NCI-H187 treated with DMSO at 0.1 percent for 48 hours (cell line): ENCODE measurements at regions not wholly inside any gene's neighbourhood (a gene's known extent, or its start where the extent isn't known, plus 50 kb on each side); places are given as distances from the start of the nearest gene placed in this dataset.
"Not testable (repeated sequence)": the region's sequence is repeated elsewhere in the genome, so short reads cannot be mapped to it uniquely, and the experiment has no call there.

ENCODE experiments used
- DNase-seq: peaks from one replicate; lab custom pipeline; 2025; lab: John Stamatoyannopoulos, UW

DNA sequence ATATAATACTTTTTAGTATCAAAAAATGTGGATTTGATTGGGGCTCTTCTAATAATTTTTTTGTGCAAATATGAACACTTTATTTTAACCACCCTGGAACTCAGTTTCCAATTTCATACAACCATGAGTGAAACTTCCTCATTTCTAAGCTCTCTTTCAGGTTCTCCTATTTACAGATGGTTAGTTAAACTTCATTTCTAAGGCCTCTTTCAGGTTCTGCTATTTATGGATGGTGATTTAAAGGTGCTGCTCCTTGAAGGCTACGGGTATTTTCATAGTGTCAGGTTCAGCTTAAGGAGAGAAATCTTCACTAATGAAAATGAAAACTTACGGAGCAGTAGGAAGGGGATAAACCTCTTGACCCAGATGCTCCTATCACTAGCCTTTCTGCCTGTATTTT is 568.3 kb downstream of the KIF20B start:
- no peak for DNase-seq

DNA sequence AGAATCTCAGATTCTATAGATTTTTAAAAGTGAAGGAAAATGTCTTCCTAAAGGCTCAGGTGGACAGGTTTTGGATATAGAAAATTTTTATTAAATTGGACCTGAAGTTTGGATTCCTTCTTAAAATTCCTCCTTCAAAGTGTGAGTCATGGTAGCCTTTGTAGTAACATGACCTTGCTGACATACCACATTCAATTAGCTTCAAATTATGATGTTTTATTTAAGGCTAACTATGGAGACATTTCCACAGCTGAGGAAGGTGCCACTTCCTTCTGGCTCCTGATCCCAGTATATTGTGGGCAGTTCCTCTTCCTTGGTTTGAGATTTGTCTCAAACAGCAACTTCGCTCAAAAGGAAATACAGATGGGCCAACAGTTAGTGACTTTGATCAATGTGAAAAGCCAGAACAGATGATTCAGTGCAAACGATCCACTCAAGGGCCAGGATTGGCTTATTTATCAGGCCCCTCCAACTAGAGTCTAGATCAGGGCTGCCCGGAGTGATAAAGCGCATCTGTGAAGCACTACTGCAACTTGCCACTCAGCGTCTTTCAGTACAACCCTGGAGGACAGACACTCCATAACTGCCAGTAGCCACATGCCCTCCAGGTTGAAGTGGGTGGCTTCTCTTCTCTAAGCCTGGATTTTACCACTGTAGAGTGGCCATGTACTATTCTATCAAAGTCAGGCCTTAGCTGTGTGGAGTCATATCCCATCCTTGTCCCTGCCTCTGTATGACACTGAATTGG is 573.5 kb downstream of the KIF20B start:
- no peak for DNase-seq

DNA sequence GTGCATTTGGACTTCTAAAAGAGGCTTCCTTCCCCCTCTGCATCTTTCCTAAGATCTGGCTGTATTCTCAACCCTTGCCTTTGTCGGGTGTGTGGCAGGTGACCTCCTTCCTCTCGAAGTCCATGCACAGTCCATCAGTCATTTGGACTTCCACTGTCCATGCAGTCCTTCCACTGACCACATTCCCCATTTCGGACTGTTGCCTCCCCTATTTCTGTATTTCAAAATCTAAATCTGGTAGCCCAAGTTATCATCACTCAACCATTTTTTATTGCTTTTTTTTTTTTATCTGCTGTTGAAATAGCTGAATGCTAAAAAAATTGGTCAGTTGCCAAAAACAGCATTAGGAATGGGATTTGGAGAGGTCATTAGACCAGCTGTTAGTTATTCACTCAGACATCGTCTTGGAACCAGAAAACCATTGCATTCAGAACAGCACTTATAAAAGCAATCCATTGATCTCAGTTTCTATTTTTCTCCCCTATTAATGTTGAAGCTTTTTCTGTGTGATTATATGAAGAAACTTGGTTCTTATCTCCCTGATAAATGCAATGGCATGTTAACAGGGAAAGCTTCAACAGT is 575.6 kb downstream of the KIF20B start:
- no peak for DNase-seq

DNA sequence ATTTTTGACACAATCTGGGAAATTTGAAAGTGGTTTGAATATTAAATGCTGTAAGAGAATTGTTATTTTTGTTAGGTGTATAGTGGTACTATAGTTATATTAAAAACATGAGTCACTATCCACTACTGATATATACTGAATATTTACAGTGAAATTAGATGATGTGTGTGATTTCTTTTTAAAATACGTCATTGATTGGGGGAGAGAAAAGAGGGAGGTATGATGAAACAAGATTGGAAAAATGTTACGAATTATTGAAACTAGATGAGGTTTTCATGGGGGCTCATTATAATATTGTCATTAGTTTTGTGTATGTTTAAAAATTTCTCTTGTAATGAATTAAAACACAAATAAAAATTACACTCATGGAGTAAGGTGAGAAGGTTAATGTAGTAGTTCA is 571.4 kb downstream of the HTR7 start:
- no peak for DNase-seq

DNA sequence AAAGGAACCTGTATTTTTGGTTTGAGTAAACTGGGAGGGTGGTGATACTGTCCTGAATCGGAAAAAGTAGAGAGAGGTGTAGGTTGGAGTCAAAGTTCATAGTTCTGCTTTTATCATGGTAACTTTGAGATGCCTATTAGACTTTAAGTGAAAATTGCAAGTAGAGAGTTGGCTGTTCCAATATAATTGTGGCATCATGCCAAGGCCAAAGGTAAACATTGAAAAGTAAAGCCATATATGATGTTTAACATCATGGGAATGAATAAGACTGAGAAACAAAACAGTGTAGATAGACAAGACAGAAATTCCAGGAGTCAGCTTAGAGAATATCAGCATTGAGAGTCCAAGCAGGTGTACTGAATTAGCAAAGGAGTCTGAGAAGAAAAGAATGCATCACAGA is 570.9 kb downstream of the HTR7 start:
- DNase-seq, result no peak

DNA sequence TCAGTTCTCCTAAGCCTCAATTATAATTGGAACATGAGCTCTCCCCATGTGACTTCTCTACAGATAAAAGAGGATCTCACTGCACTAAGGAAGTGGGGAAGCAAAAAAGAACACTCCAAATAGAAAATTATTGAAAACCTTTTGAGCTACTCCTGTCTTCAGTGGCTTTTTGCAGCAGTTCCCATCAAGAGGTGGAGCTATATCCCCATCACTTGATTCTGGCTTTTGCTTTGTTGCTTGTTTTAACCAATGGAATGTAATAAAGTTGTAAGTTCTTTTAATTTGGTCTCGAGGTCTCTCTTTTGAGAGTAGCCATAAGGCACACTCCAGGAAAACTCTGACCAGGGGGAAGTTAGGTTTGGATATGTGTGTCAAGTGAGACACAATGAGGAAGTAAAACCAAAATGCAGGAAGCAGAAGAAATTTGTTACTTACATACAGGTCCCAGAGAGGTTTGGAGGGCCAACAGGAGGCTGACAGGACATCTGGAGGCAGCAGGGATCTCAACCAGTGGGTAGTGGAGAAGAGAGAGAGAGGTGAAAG is 569.4 kb downstream of the HTR7 start:
- no peak for DNase-seq

DNA sequence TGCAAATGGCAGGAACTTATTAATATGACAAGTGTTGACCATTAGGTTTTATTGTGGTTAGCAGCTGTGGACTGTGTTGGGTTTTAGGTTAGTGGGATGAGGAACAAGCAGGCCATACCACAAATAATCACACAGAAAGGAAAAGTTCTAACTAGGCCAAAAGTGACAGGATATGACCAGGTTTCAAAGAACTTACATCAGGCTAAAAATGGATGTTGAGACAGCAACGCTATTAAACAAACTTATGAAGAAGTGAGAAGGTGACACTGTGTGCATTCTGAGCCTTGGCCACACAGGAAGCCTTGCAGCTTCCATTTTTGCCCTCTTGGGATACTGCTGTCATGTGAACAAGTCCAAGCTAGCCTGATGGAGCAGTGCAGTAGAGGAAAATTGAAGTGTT is 568.8 kb downstream of the HTR7 start:
- no peak for DNase-seq

DNA sequence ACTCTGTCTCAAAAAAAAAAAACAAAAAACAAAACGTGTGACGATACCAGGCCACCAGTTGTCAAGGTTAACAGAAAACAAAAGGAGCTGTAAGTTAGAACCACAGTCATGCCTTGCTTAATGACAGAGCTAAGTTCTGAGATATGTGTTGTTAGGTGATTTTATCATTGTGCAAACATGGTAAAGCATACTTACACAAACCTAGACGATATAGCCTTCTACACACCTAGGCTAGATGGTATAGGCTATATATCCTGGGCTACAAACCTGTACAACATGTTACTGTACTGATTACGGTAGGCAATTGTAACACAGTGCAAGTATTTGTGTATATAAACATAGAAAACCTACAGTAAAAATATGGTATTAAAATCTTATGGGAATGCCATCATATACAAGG is 564.2 kb downstream of the HTR7 start:
- DNase-seq, result no peak

DNA sequence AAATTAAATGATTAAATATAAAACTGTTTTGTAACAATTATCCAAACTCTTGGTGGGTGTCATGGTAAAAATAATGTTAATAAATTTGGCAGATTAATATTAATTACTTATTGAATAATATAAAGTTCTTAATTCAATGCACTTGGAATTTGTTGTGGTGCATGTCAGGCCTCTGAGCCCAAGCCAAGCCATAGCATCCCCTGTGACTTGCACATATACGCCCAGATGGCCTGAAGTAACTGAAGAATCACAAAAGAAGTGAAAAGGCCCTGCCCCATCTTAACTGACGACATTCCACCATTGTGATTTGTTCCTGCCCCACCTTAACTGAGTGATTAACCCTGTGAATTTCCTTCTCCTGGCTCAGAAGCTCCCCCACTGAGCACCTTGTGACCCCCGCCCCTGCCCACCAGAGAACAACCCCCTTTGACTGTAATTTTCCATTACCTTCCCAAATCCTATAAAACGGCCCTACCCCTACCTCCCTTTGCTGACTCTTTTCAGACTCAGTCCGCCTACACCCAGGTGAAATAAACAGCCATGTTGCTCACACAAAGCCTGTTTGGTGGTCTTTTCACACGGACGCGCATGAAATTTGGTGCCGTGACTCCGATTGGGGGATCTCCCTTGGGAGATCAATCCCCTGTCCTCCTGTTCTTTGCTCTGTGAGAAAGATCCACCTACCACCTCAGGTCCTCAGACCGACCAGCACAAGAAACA is 562.9 kb downstream of the HTR7 start:
- DNase-seq, result not testable (repeated sequence)

DNA sequence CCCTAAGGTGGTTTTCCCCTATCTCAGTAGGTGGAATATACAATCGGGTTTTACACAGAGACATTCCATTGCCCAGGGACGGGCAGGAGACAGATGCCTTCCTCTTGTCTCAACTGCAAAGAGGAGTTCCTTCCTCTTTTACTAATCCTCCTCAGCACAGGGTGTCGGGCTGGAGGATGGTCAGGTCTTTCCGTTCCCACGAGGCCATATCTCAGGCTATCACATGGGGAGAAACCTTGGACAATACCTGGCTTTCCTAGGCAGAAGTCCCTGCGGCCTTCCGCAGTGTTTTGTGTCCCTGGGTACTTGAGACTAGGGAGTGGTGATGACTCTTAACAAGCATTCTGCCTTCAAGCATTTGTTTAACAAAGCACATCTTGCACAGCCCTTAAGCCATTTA is 555.8 kb downstream of the HTR7 start:
- not testable (repeated sequence) for DNase-seq

DNA sequence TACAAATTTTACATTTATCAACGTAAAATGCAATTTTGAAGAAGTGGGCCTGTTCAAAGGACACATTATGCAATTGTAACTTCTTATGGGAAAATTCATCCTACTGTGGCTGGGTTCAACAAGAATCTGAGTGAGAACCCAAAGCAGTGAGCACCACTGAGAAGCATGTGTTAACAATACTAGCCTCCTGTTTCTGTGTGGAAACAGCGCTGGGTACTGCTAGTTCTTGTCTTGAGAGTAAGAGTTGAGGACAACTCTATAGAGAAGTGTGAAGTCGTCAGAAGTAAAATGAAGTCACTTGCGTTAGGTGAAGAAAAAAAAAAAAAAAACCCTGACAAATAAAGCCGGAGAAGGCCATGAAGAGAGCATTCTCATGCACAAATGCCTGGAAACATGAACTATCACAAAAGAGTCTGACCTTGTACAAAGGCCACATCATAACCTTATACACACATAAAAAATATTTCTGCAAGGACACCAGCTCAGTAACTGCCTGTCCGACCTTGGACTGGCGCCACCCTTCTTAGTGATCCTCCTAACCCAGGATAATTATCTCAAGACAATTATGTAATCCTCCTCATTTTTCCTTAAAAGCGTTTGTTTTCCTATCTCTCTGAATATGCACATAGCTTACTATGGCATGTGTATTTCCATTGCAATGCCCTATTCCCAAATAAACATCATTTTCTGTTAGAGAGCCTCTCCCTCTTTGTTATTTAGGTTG is 554.9 kb downstream of the HTR7 start:
- no peak for DNase-seq

DNA sequence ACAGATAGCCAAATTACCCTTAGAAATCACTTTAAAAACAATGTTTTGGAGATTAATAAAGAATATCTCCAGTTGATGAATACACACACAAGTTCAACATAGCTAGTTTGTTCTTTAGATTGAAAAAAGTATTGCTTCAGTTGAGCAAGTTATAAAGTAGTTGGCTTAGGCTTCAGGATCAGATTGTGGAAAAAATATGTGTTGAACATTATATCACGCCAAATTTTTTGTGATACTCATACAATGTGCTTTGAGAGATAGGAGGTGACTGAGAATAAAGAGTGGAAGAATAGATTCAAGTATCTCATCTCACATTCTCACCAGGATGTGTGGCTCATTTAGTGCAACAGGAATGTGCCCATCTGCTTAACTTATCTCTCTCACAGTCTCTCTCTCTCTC is 553.3 kb downstream of the HTR7 start:
- DNase-seq, result no peak

DNA sequence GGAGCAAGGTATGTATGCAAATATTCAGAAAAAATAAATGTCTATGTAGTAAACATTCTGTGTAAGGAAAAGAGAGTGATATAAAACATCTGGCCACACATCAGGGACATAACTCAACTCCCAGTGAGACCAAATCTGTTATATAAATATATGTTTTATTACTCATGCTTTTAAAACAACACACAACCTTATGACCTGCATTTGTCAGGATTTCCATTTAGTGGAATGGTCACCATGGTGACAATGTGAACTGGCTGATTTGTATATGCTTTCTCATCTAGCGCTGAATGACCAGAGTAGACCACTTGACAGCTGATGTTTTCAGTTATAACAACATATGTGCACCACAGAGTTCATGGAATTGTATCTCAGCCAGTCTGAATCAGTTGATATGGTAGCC is 551.7 kb downstream of the HTR7 start:
- no peak for DNase-seq

DNA sequence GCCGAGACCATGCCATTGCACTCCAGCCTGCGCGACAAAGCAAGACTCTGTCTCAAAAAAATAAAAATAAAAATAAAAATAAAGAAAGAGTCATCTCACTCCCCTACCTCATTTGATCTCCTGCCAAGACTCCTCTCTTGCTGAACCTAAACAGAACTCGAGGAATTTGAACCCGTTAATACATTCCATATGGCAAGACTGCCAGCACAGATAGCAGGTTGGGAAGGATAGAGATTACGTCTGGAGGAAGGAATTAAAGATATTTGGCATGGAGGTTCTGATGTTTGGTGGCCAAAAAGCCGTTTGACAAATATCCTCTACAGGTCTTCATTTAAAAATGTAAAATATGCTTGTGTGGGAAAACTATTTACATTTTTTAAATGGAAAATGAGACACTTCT is 549.6 kb downstream of the HTR7 start:
- no peak for DNase-seq

DNA sequence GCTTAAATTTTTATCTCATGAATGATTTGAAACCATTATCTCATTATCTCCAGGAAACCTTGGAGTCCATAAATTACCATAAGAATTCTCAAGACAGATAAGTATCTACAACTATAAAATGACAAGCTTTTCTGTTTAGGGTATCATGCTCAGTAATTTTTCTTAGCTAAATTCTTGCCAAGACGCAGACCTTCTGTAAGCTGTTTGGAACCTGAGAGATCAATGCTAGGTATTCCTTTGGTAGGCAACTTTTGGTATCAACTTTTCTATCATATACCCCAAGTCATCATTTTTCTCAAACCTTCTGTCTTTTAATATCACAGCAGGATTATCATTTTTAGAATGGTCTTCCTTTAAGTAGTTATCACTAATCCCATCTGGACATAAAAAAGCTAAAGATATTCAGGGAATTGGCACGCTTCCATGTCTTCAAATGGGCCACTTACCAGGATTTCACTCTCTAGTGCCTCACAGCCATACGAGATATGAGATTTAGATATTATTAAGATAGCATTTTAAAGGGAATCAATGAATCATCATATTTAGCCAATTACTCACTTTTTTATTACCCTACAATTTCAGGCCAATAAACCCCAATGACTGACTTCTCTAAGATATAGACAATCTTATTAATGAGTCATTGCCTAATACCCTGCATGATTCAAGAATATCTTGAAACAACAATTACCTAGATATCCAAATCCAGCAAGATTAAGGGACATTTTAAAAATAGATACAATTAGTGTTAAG is 544.1 kb downstream of the HTR7 start:
- DNase-seq, result no peak

DNA sequence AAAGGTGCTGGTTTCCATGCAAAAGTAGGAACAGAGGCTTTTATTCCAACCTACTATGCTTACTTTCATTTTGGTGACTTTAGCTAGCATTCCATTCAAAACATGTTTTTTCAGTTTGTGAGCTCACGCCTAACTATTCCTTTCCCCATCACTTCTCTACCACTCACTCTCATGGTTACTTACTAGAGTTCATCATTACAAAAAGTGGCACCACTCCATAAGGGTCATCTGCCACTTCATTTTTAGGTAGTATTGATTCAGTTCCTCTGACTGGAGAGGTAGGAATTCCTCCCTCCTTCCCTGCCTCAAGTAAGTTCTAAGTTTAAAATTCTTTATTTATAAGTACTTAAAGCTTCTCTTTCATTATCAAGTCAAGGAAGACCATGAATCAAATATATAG is 543.1 kb downstream of the HTR7 start:
- DNase-seq, result no peak

DNA sequence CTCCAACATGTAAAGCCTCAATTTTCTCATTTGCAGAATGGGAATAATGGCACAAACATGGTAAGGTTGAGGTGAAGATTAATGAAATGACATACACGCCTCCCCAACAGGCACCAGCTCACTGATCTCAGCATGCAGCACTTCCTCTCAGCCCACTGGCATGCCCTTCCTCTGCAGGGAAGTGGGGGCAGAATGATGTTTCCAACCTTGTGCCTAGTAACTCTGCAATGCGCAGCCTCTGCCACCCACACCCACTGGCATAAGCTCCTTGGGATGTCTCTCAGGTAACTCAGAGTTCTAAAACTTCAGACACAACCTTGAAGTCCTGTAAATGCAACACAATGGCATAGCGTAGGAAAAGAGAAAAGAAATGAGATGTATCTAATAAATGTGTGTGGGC is 540.7 kb downstream of the HTR7 start:
- DNase-seq, result no peak

DNA sequence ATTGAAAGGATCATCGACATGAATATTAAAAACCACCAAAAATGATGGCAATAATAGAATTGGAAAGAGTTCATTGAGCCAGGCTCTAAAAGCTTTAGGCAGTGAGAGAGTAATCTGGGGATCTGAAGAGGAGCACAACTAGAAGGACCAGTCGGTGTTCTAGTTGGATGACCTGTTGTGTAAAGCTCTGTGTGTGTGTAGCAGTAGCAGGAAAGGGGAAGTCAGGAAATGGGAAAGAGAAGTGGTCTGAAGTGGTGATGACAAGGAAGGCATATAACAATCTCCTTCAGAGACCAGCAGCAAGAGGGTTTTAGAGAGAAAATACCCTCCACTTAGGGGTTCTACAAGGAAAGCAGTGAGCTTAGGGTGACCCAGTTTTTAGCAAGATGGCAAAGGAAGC is 539.2 kb downstream of the HTR7 start:
- no peak for DNase-seq

DNA sequence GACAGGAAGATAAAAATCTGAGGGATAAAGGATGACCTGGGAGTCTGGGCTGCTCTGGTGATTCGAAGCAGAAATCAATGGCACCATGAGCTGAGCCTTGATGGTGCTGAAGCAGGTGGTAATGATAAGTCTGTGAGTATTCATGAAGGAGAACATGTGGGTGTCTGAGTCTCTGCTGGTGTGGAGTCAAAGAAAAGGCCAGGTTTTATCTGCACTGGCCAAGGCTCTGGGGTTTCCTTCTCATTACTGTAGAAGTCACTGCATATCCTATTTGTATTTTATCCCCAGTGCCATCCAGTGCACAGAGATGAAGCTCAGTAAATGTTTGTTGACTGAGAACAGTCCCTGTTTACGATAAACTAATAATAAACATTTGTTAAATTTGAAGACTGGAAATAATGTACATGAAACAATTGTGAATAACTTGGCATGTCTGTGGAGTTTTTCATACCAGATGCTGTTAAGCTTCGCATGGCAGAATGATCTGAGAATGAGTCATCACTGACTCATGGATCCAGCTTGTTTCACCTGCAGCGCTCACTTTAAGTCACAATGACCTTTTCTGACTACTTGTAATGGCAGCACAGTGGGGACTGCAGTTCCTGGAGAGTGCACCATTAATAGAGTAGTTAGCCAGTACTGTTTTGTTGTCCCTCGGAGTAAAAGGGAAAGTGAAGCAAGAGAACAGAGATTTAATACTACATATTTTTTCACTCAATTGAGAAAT is 538.5 kb downstream of the HTR7 start:
- DNase-seq, result no peak

DNA sequence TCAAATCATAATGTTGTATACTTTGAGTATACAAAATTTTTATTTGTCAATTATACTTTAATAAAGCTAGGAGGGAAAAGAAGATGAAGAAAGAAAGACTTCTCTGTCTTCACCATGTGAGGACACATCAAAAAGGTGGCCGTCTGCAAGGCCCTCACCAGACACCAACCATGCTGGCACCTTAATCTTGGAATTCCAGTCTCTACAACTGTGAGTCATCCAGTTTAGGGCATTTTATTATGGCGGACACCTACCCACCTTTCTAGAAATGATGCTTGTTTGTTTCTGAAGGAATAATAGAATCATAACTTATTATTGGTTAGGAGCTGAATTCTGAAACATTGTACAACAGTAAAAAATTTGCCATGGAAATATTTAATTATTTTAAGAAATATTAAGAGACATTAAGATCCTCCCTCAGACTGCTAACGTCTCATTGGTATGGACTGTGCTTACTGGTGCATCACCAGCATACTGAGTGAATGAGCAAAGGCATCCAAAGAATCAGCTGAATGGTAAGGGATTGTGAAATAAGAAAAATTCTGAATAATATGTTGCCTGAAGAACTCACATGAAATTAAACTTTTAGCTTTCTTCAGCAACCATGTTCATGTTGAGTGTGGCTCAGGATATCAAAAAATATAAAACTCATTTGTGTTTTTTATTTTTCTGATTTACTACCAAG is 536.6 kb downstream of the HTR7 start:
- DNase-seq, result no peak
